HG03025 (cell line): ENCODE measurements at regions not wholly inside any gene's neighbourhood (a gene's known extent, or its start where the extent isn't known, plus 50 kb on each side); places are given as distances from the start of the nearest gene placed in this dataset.

Experiments used
- ATAC-seq: cut with Tn5 transposase; IDR thresholded peaks from one replicate; pipeline ENCODE4 v1.9.1; 2021; ENCODE audit warnings: mild to moderate bottlenecking, moderate library complexity; ENCODE audit not compliant: unreplicated experiment, low FRiP score

- ATAC-seq: no peak
Observed at GRCh38 chr4:81541161-81541945, 69.6 kb upstream of the RASGEF1B start.

DNA sequence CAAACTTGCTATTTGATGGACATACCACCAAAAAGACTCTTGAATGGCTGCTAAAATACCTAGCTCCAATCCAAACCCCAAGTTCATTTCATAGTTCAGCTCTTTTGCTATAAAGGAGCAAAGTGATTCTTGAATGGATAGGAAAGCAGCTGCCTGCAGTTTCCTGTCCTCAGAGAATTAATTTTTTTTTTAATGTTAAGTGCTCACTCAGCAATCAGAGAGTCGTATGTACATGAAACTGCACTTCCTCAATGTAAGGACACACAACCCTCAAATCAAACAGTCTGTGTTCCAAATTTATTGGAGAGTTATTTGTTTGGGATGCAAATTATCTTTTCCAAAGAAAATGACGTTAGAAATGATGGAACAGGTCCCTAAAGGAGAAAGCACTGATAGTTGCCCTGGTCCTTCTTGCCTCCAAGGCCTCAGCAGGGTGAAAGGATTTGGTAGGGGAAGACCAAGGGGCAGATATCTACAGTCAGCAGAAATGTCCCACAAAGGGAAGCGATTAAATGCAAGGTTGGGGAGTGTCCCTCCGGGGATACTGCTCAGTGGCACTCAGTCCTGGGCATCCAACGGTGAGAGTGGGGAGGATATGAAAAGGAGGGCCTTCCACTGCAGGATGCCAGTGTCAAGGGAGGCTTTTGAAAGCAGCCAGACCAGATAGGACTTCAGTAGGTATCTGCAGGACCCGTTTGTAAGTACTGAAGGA lies 67.2 kb upstream of the RASGEF1B start:
- ATAC-seq: no peak

DNA sequence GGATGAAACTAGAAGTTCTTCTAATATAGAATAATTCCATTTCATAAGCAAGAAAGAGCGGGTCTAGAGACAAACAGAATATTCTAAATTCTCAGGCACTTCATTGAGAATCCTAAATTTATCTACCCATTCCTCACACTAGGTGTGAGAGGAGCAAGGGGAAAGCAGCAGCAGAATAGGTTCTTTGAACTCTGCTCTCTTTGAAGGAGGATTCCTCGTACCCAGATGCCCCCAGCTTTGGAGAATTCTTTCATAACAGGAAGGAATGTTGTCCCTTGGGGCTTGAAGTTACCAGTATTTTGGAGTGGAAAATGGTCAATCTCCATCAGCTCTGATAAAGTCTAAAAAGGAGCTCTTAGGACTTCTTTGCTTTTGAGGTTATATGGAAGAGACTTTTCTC lies 59.7 kb upstream of the RASGEF1B start:
- no peak for ATAC-seq

GRCh38 chr4:81528979-81529378 lies 57.3 kb upstream of the RASGEF1B start:
- ATAC-seq: no peak

GRCh38 chr4:81528200-81528599 lies 56.5 kb upstream of the RASGEF1B start:
- ATAC-seq: no peak

- no peak for ATAC-seq
Observed at GRCh38 chr4:81527709-81528108, 56.0 kb upstream of the RASGEF1B start.

DNA sequence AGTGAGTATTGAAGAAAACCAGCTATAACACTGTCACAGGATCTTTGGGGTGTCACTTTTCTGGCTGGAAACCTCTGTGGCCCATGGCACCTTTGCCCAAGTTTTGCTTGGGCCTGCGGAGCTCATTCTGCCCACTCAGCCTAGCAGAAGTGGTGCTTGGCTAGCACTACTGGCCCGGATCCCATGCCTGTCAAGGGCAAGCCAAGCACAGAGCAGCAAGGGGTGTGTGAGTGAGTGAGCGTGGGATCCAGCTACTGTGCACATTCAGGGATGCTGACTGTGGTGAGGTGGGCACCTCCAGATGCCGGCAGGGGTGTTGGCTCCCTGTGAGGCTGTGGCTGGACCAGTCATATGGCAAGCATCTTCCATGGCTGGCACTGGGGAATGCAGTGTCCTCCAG lies 55.4 kb upstream of the RASGEF1B start:
- no peak for ATAC-seq

GRCh38 chr4:81526706-81527105 lies 55.0 kb upstream of the RASGEF1B start:
- ATAC-seq: no peak

GRCh38 chr4:81523672-81524327 lies 52.1 kb upstream of the RASGEF1B start:
- no peak for ATAC-seq

GRCh38 chr4:81522711-81523110 lies 51.0 kb upstream of the RASGEF1B start:
- ATAC-seq: no peak

GRCh38 chr4:81521708-81522107 lies 50.0 kb upstream of the RASGEF1B start:
- no peak for ATAC-seq
